ENCODE measurements at regions not wholly inside any gene's neighbourhood (a gene's known extent, or its start where the extent isn't known, plus 50 kb on each side); places are given as distances from the start of the nearest gene placed in this dataset.

DNA sequence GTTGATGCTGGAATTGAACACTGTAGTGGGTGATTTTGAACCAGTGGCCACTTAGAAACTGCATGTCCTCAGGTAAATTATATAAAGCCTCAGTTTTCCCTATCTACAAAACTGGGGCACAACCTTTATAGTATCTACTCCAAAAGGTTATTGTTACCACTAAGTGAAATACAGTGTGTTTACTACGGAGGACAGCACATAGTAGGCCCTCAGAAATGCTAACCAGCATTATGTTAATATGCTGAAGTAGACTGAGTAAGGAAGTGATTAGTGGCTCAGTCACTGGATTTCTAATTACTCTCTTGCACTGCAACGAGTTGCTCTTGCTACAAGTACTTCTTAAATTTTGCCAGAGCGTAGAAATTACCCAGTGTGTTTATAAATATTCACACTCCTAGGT, 139.5 kb downstream of the HAUS1 start:
- ChIA-PET POLR2A (ENCODE audit: partially characterized antibody) (no interaction called here), CTCF (ENCODE audit: partially characterized antibody) (interaction anchor here (0.9 kb wide), 1 partner anchor 13 kb away, joined by 3 read pairs; no protein-coding TSS in a partner anchor)
- no peak overlapping the region for H4K5ac ChIP-seq (ENCODE audit: insufficient read length, low read depth, low read length)
- no peak overlapping the region for H3K23ac ChIP-seq (ENCODE audit: insufficient read length)
- no peaks in the 10 kb centered on the region; the same call in 1 of the 2 replicates for H3K79me1 ChIP-seq (ENCODE audit: low read depth, low read length)
- no peak overlapping the region for H4K91ac ChIP-seq (replicated peaks; ENCODE audit: insufficient read length, low read length)
- no peak overlapping the region for H2BK20ac ChIP-seq (ENCODE audit: low read length)
- no peak overlapping the region for H3K4me2 ChIP-seq (ENCODE audit: insufficient read depth in 1 of 2, low read depth in 2 of 2, low read length in 2 of 2)
- no peak overlapping the region for H3K18ac ChIP-seq (ENCODE audit: extremely low read depth, low read length)
- H3K14ac ChIP-seq (ENCODE audit: insufficient read length), result no peak overlapping the region
- peaks cover 0 to 15% of the 10 kb centered on the region in 2 experiments; a peak in 2 of 4 replicates for H3K79me2 ChIP-seq (ENCODE audit: control insufficient read depth in 1 of 2, insufficient read depth in 2 of 2, low read length in 2 of 2)
- H3K27ac ChIP-seq (ENCODE audit: low read depth, low read length), result no peak overlapping the region
- H3K4me3 ChIP-seq (ENCODE audit: extremely low read depth in 1 of 4, insufficient read depth in 2 of 4, low read depth in 3 of 4, low read length in 4 of 4), result no peak overlapping the region
- peaks cover 0 to 3% of the 10 kb centered on the region in 2 experiments for H4K20me1 ChIP-seq (replicated peaks in 1 of 2; ENCODE audit: control insufficient read depth in 1 of 2, insufficient read depth in 2 of 2, low read length in 2 of 2)
- H3K4ac ChIP-seq (replicated peaks; ENCODE audit: insufficient read length, low read depth, low read length), result no peak overlapping the region
- no peak overlapping the region for H2BK5ac ChIP-seq (ENCODE audit: low read depth, low read length)
- 88% methylated on average over 3 of the region's 3 CpGs; no CpG with 5 or more reads in 1 of the 2 experiments for WGBS, 2 experiments (ENCODE audit: extremely low coverage in 1 of 2, insufficient coverage in 1 of 2, insufficient read length in 1 of 2, insufficient replicate concordance in 2 of 2, low coverage in 1 of 2, low lambda C conversion rate in 2 of 2, missing lambda C conversion rate in 1 of 2)
- H2BK120ac ChIP-seq (replicated peaks; ENCODE audit: low read depth, low read length), result no peak overlapping the region
- H2BK12ac ChIP-seq (ENCODE audit: low read depth, low read length), result no peak overlapping the region
- FAIRE-seq, result no peak
- H2AK5ac ChIP-seq (ENCODE audit: low read depth, low read length), result no peak overlapping the region
- H3K4me1 ChIP-seq (replicated peaks in 1 of 4; ENCODE audit: control insufficient read depth in 3 of 4, insufficient read depth in 4 of 4, low read length in 3 of 4), result no peaks in the 10 kb centered on the region; a peak in 1 of 7 replicates
- no peak overlapping the region for H2BK15ac ChIP-seq (ENCODE audit: low read length)
- H3K56ac ChIP-seq (replicated peaks; ENCODE audit: insufficient read length, low read depth, low read length), result no peak overlapping the region
- H3K36me3 ChIP-seq (ENCODE audit: control insufficient read depth in 2 of 4, insufficient read depth in 4 of 4, low read length in 3 of 4), result no peaks in the 10 kb centered on the region
- no peaks in the 10 kb centered on the region for H3K27me3 ChIP-seq (replicated peaks in 1 of 4; ENCODE audit: control insufficient read depth in 3 of 4, extremely low read depth in 1 of 4, insufficient read depth in 3 of 4, low read length in 3 of 4)
- no peak overlapping the region for H2AFZ ChIP-seq (ENCODE audit: low read length)
- DNase-seq (ENCODE audit: low read depth in 1 of 2, low spot score in 2 of 2), result no peak
- H4K8ac ChIP-seq (ENCODE audit: extremely low read depth, insufficient read depth, low read length), result no peak overlapping the region
- H3K9me3 ChIP-seq (ENCODE audit: insufficient read depth in 2 of 2, low read depth in 1 of 2, low read length in 1 of 2), result no peaks in the 10 kb centered on the region
- H3K9ac ChIP-seq (replicated peaks in 1 of 4; ENCODE audit: extremely low read depth in 1 of 4, low read depth in 3 of 4, low read length in 3 of 4), result no peak overlapping the region
- no peaks in the 10 kb centered on the region for H3K23me2 ChIP-seq (ENCODE audit: low read depth, low read length)
- no peak for TF ChIP-seq CHD1 (IDR thresholded peaks at IDR 0.05; ENCODE audit: low read depth, low read length)
- no peak for TF ChIP-seq CBX5 (IDR thresholded peaks at IDR 0.05; ENCODE audit: low read depth, low read length)
- TF ChIP-seq CHD2 (IDR thresholded peaks at IDR 0.05; ENCODE audit: low read length), result no peak
- TF ChIP-seq CEBPB (IDR thresholded peaks at IDR 0.05; ENCODE audit: low read depth, low read length), result no peak
- TF ChIP-seq, protein P1, sequence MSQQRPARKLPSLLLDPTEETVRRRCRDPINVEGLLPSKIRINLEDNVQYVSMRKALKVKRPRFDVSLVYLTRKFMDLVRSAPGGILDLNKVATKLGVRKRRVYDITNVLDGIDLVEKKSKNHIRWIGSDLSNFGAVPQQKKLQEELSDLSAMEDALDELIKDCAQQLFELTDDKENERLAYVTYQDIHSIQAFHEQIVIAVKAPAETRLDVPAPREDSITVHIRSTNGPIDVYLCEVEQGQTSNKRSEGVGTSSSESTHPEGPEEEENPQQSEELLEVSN (IDR thresholded peaks at IDR 0.05), result no peak

Measured in H1 (cell line).